Stimulated activated CD8-positive, alpha-beta memory T cell treated with anti-CD3 and anti-CD28 coated beads, Interleukin-15, amount 100 ng/mL, for 24 hours (primary cell): ENCODE measurements at regions not wholly inside any gene's neighbourhood (a gene's known extent, or its start where the extent isn't known, plus 50 kb on each side); places are given as distances from the start of the nearest gene placed in this dataset.

Experiments
- DNase-seq: peaks from one replicate; pipeline ENCODE4 v3.0.0-alpha.2; 2020; ENCODE audit warnings: low read depth

DNA sequence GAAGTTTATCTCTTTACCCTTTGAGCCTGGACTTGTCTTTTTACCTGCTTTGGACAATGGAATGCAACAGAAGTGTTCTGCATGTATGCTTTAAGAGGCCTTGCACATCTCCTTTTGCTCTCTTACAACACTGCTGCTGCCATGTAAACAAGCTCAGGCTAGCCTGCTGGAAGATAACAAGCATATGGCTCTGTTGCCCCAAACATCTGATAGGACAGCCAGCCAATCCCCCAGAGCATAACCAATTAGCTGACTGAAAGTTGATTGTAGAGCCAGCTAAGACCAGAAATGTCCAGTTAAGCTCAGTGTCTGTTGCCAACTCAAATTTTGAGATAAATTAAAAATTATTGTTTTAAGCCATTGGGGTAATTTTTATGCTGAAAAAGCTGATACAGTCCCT is 510.6 kb upstream of the CNKSR2 start:
- no peak for DNase-seq

DNA sequence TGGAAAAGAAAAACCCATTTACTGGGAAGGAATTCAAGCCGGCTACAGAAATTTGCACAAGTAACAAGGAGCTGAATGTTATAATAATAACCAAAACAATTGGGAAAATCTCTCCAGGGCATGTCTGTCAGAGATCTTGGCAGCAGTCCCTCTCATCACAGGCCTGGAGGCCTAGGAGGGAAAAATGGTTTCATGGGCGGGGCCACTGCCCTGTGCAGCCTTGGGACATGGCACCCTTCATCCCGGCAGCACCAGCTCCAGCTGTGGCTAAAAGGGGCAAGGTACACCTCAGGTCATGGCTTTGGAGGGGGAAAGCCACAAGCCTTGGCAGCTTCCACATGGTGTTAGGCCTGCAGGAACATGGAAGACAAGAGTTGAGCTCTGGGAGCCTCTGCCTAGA is 513.1 kb upstream of the CNKSR2 start:
- DNase-seq = no peak

DNA sequence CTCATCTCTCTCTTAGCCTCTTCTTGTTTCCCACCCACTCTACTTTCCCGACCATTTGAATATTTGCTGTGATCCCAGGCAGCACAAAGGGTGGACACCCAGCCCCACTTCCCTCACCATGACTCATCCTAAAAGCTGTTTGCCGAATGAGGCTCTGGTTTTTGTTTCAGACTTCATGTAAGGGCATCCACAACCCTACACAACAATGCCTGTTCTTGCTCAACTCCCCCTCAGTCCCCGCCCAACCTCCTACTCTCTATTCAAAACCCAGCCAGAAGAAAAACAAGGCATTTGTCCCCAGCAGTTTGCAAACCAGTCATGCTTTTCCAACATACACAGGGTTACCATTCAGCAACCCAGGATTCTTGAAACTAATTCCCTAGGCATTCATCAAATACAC is 516.5 kb upstream of the CNKSR2 start:
- DNase-seq = no peak

DNA sequence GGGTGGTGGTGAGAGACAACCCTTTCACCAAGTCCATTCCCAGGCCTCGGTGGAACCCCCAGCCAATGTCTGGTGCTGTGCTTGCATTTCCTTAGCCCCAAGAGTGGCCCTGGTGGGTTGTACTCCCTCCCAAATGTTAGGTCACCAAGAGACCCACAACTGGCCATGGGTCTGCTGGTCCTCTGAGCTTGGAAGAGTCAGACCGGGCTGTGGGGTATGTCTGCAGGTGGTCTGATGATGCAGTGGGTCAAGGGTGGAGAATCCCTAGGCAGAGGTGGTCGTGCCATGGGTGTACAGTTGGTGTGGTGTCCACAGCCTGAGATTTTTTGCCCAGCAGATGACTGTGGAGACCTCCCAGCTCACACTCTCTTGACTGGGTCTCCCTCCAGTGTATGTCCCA is 535.7 kb upstream of the CNKSR2 start:
- no peak for DNase-seq

- no peak for DNase-seq
These were observed 544.3 kb upstream of the CNKSR2 start for GRCh38 chrX:20829665-20830491.

- DNase-seq = no peak
These were observed 548.2 kb upstream of the CNKSR2 start for GRCh38 chrX:20825984-20826383.

- no peak for DNase-seq
These were observed 537.3 kb upstream of the RPS6KA3 start for GRCh38 chrX:20803971-20804370.

DNA sequence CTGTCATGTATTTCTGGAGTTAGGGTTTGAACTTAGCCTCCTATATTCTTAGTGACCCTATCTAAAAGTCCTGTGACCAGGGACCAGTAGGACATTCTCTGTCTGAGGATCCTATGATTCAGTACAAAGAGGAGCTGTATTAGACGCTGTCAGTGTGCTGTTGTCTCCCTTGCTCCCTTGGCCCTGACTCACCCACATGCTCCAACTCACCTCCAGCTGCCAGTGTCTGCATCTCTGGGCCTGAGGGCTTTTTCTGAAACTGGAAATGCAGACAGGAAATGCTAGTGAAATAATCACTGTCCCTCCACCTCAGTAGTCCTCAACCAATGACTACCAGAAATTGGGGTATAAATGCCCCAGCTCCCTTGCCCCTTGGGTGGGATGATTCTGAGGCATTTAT is 535.3 kb upstream of the RPS6KA3 start:
- DNase-seq = no peak

GRCh38 chrX:20796450-20796849 is 529.7 kb upstream of the RPS6KA3 start:
- no peak for DNase-seq

DNA sequence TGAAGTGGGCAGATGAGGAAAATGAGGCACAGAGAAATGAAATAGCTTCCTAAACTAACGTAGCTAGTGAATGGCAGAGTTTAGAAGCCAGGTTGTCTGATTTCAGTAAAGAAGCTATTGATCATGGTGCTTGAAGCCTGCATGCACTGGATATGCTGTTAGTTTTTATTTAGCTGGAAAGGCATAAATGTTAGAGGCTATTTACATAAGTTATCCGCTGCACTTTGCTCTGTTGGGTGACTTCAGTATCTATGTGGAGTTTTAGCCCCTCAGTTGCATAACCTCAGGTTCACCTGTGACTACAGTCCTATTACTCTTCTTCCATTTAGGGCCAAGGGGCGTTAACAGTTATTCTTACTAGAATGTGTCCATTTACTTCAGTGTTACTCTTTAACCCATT is 522.4 kb upstream of the RPS6KA3 start:
- DNase-seq = no peak

DNA sequence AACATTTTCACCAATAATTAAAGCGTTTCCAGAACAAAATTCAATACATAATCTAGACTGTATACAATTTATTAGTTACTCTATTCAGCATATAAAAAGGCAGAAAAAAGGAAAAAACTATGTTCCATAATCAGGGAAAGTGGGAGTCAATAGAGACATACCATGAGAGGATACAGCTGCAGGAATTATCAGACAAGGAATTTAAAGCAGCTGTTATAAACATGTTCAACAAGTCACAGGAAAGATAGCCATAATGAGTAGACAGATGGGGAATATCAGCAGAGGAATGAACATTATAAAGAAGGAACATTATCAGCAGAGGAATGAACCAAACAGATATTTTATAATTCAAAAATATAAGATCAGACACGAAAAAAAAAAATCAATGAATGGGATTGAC is 500.6 kb upstream of the RPS6KA3 start:
- no peak for DNase-seq

- DNase-seq = no peak
These were observed 489.9 kb upstream of the RPS6KA3 start for GRCh38 chrX:20756585-20756984.

DNA sequence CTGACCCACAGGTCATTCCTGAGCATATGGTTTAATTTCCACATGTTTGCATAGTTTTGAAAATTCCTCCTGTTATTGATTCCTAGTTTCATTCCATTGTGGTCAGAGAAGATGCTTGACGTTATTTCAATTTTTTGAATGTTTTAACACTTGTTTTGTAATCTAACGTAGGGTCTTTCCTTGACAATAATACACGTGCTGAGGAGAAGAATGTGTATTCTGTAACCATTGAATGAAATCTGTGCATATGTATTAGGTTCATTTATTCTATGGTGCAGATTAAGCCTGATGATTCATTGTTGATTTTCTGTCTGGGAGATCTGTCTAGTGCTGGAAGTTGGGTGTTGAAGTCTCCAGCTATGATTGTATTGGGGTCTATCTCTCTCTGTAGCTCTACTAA is 486.4 kb upstream of the RPS6KA3 start:
- no peak for DNase-seq

DNA sequence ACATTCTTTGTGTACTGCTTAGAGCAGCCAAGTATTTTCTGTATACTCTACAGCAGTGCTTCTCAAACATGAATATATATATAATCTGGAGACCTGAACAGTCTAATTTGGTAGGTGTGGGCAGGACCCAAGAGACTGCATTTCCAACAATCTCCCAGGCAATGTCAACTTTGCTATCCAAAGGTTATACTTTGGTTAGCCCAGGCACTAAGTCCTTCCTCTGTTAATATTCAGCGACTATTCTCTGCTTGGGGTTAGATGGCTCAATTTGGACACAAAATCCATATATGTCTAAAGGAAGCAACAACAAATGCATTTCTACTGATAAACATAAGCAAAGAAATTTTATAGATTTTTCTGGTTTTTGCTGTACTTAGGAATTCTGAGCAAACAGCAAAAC is 480.0 kb upstream of the RPS6KA3 start:
- DNase-seq = no peak

GRCh38 chrX:20743046-20743445 is 476.3 kb upstream of the RPS6KA3 start:
- DNase-seq = no peak

DNA sequence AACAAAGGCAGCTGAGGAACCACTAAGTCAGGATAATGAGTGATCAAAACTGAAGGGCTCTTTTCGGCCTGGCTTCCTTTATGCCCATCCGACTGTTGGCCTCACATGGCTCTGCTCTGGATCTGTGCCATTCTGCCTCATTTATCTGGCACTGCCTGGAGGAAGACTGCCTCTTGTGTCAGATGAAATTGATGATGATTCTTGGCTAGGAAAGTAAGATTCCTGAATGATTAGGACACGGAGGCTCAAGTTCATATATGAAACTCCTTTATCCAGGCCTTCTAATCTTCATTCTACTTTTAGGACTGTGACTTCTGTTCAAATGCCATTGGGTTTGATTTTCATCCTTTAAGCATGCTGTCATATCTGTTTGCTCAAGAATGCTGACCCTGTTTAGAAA is 475.4 kb upstream of the RPS6KA3 start:
- DNase-seq = no peak

DNA sequence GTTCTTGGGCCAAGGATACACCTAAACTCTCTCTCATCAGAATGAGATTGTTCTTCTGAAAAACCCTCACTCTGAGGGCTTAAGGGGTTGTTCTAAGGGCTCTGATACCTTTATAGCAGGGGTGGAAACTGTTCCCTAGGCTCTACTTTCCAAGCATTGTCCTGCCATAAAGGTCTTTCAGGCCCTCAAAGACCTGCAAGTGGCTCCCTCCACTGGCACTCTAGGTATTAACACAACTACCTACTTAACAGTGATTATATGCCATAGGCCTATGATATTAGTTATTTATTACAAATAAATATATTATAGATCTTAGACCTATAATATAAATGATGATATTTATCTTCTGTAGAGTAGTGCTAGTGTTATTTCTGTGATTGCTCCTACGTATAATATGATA is 473.7 kb upstream of the RPS6KA3 start:
- no peak for DNase-seq

DNA sequence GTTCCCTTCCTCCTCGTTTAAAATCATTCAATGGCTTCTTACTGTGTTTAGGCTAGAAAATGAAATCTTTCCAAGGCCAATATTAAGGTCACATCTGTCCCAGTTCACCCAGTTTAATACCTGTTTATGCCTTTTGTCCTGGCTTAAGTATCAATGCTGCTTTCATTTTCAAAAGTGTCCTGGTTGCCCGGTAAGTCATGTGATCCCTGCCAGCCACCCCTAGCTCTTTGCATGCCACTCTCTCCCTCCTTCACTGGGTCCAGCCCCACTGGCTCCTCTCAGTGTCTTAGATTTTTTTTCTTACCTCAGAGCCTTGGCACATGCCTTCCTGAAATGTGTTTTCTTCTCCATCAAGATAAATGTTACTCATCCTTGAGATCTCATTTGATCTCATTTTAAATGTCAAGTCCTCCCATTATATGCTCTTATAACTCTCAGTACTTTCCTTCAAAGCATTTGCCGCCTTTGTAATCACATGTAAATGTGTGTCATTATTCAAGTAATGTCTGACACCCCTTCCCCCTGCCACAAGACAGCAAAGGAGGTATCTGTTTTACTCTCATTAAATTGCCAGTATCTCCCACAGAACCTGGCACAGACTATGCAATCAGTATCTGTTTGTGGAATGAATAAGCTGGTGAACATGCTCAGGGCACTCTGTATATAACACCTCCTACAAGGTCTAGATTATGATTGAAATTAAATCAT is 472.5 kb upstream of the RPS6KA3 start:
- DNase-seq = no peak

GRCh38 chrX:20729416-20729815 is 462.7 kb upstream of the RPS6KA3 start:
- no peak for DNase-seq

DNA sequence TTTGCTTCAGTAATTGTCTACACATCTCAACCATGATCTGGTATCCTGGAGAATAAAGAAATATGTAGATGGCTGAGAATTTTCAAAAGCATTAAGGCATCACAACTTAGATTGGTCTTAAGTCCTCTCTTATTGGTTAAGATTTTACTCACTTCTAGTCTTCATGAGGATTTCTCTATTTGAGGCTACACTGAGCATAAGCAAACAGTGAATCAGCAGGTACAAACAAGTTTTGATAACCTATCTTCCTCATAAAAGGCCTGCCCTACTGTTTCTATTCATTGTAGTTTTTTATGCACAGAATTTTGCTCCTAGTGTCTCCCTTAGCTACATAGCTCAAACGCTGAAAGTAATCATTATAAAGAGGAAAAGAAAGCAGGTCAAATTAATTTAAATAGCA is 460.7 kb upstream of the RPS6KA3 start:
- DNase-seq = no peak

DNA sequence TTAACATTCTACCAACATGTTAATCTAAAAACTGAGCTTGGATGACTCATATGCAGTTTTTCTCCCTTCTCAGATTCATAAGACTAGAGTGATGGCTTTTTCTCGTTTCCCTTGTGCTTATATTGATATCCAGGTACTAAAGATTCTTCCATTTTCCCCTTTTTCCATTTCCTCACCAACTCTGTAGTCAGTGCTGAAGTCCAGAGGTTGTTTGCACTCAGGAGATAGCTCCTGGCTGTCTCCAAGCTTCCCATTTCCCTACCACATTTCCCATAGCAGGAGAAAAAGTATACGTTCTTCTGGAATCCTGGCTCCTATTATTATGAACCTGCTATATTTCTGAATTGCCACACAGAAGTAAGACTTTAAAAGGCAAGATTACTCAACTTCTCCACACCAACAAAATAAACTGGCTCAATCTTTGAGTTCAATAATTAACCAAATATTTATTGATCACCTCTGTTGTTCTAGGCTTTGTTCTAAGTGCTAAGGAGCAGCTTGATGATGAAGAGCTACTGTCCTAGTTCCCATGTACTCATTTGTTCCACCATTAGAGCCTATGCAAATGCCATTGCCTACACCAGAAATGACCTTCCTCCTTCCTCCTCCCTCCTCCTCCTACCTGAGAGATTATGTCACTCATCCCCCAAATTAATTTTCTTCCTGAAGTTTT is 454.4 kb upstream of the RPS6KA3 start:
- DNase-seq = no peak

DNA sequence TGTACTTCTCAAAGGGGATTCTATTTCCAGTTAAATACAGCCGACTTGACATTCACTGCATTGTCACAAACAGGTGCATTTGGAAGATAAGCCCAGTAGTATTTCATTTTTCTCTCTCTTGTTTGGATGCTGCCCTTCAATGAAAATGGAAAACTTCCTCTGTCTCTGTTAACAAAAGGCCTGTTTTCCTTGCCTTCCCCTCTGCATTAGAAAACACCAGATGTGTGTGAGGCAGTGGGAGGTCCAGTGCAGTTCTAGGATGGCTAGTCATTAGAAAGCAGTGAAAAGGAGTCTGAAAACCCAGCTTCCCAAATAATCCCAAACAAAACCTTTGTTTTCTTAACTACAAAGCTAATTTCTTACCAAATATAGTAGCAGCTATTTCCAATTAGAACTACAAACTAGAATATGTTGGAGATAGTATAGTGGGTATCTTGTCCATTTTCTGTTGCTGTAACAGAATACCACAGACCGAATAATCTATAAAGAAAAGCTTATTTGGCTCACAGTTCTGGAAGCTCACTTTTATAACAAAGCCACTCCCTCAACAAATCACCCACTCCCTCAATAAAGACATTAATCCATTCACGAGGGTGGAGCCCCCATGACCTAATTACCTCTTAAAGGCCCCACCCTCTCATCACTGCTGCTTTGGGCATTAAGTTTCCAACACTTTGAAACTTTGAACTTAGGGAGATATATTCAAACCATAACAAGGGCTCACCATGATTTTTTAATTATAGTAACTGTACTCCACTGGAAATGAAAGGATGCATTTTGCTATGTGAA is 452.1 kb upstream of the RPS6KA3 start:
- no peak for DNase-seq
